ENCODE measurements at regions not wholly inside any gene's neighbourhood (a gene's known extent, or its start where the extent isn't known, plus 50 kb on each side); places are given as distances from the start of the nearest gene placed in this dataset.

GRCh38 chr7:53504914-53505313, 469.5 kb downstream of the POM121L12 start:
- DNase-seq (ENCODE audit: low read depth) = peak; percentile 90

- no peak for DNase-seq (ENCODE audit: low read depth)
These were observed 482.9 kb downstream of the POM121L12 start for GRCh38 chr7:53518319-53518718.

- no peak for DNase-seq (ENCODE audit: low read depth)
These were observed 485.4 kb downstream of the POM121L12 start for GRCh38 chr7:53520841-53521240.

- no peak for DNase-seq (ENCODE audit: low read depth)
These were observed 486.3 kb downstream of the POM121L12 start for GRCh38 chr7:53521638-53522184.

- no peak for DNase-seq (ENCODE audit: low read depth)
These were observed 504.1 kb downstream of the POM121L12 start for GRCh38 chr7:53539558-53539957.

GRCh38 chr7:53541475-53541874, 506.0 kb downstream of the POM121L12 start:
- DNase-seq (ENCODE audit: low read depth) = no peak

GRCh38 chr7:53542157-53542556, 506.7 kb downstream of the POM121L12 start:
- DNase-seq (ENCODE audit: low read depth) = no peak

Measured in renal cortical epithelial cell (primary cell).